Dermis blood vessel endothelial cell (primary cell): ENCODE measurements at regions not wholly inside any gene's neighbourhood (a gene's known extent, or its start where the extent isn't known, plus 50 kb on each side); places are given as distances from the start of the nearest gene placed in this dataset.
A peak's percentile ranks its signal among the peaks of the same experiment; 100 is the strongest.
"Not testable (repeated sequence)": the region's sequence is repeated elsewhere in the genome, so short reads cannot be mapped to it uniquely, and the experiment has no call there.

Experiments
- DNase-seq: peaks from one replicate; pipeline ENCODE4 v3.0.0; 2010

- no peak for DNase-seq
Measured at GRCh38 chr14:71240866-71241520, 333.7 kb downstream of the PCNX1 start.

GRCh38 chr14:71242237-71242748, 335.0 kb downstream of the PCNX1 start:
- DNase-seq = peak; percentile 29

GRCh38 chr14:71243697-71244096, 336.4 kb downstream of the PCNX1 start:
- DNase-seq = no peak

GRCh38 chr14:71244341-71244740, 337.1 kb downstream of the PCNX1 start:
- no peak for DNase-seq

GRCh38 chr14:71245659-71246361, 338.6 kb downstream of the PCNX1 start:
- DNase-seq = no peak

GRCh38 chr14:71246539-71246938, 339.3 kb downstream of the PCNX1 start:
- DNase-seq = no peak

- no peak for DNase-seq
Measured at GRCh38 chr14:71247106-71247505, 339.8 kb downstream of the PCNX1 start.

- DNase-seq = no peak
Measured at GRCh38 chr14:71248194-71248593, 340.9 kb downstream of the PCNX1 start.

GRCh38 chr14:71250347-71250746, 343.1 kb downstream of the PCNX1 start:
- no peak for DNase-seq

- DNase-seq = no peak
Measured at GRCh38 chr14:71250791-71251190, 343.5 kb downstream of the PCNX1 start.

GRCh38 chr14:71254091-71254719, 346.9 kb downstream of the PCNX1 start:
- not testable (repeated sequence) for DNase-seq

GRCh38 chr14:71261206-71261605, 353.9 kb downstream of the PCNX1 start:
- no peak for DNase-seq

- no peak for DNase-seq
Measured at GRCh38 chr14:71262441-71262840, 355.2 kb downstream of the PCNX1 start.

- DNase-seq = no peak
Measured at GRCh38 chr14:71264260-71264659, 357.0 kb downstream of the PCNX1 start.

- no peak for DNase-seq
Measured at GRCh38 chr14:71267007-71267513, 359.8 kb downstream of the PCNX1 start.

- DNase-seq = peak; percentile 4
Measured at GRCh38 chr14:71267691-71268090, 360.4 kb downstream of the PCNX1 start.

GRCh38 chr14:71270111-71270510, 362.9 kb downstream of the PCNX1 start:
- DNase-seq = no peak

- DNase-seq = no peak
Measured at GRCh38 chr14:71271166-71271945, 364.1 kb downstream of the PCNX1 start.

- no peak for DNase-seq
Measured at GRCh38 chr14:71273366-71273765, 366.1 kb downstream of the PCNX1 start.

- no peak for DNase-seq
Measured at GRCh38 chr14:71284048-71284447, 376.8 kb downstream of the PCNX1 start.

GRCh38 chr14:71286126-71286525, 378.9 kb downstream of the PCNX1 start:
- DNase-seq = no peak

GRCh38 chr14:71287567-71287966, 380.3 kb downstream of the PCNX1 start:
- DNase-seq = no peak

GRCh38 chr14:71289536-71289935, 382.3 kb downstream of the PCNX1 start:
- no peak for DNase-seq
